ENCODE measurements at regions not wholly inside any gene's neighbourhood (a gene's known extent, or its start where the extent isn't known, plus 50 kb on each side); places are given as distances from the start of the nearest gene placed in this dataset.

DNA sequence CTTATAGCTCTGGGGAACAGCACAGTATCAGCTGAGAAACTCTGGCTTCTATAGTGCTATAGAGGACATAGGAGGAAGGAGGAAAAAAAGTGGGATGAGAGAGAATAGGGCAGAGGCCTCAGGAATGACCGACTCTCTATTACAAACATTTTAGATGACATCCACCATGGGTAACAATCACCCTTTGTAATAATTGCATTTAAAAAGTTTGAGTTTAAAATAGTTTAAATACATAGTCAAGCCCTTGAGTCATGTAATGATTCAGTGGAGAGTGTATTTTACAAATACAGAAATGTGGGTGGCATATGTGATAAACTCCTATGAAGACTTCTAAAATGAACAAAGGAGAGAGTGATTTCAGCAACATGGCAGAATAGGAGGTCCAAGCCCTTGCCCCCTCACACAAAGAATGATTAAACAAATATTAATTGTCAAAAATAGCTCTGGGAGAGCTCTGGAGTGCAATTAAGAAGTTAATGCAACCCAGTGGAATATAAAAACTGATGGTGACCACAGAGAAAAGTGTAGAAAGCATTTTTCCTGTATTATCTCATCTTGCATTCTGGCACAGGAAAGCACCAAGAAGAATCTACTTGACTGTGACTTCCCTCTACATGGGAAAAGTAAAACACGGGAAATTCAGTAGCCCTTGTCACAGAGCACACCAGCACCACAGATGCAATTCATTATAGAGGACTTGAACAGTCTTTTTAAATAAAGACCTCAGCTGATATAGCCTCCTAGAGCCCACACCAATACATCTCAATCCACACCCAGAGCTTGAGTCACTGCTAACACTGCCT lies 569.0 kb upstream of the SORCS1 start:
- DNase-seq, result no peak

- no peak for DNase-seq
Observed at GRCh38 chr10:107732045-107732444, 567.5 kb upstream of the SORCS1 start.

DNA sequence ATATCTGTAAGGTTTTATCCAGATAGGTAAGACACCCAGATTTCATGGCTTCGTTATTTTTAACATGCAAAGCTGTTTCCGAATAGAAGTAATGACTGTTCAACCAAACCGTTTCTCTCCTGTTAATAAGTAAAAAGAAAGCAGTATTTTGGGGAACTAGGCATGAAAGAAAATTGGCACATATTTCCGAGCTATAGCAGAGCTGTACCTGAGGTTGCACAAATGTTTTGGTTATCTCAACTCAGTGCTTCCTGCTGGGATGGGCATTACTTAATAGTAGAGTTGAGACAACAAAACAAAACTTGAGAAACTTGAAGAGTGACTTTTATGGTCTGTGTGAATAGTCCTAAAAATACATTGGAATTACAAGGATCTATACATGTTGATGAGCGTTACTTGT lies 564.3 kb upstream of the SORCS1 start:
- peak in 1 of 3 donors; percentile 12 for DNase-seq

DNA sequence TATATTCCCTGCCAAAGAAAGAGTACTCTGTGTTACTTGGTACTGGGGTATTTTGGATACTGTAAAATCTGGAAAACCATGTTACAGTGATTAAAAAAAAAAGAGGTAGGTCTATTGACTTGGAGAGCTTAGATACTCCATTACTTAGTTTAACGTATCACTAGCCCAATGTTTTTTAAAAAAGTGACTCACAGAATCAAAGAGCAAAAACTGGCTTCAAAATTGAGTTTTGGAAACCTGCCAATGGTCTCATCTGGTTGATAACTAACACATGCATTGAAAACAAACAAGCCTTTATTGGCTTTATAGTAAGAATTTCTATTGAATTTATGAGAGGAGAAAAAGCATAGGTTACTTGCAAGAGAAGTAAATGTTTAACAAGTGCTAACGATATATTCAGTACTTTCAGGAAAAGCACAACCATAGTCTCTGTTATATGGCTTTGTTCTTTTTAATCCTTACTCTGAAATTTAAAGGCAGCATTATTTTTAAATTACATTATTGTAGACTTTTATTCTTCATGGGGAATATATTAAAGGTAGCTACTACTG lies 563.3 kb upstream of the SORCS1 start:
- no peak for DNase-seq

DNA sequence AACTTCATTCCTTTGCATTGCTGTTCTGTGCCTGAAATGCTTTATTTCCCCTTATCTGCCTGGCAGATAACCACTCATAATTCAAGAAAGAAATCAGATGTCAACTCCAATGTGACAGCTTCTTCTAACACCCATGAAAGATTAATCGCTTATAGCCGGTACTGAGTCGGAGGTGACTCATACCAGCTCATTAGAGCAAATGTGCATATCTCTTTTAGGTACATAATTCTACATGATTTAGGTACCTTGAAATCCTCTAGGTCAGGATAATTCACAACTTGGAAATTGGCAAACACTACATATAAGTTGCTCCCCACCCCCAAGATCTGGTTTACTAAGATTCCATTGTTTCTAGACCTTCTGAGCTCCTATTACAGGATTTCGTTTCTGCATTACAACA lies 554.4 kb upstream of the SORCS1 start:
- DNase-seq, result no peak

- DNase-seq, result peak; percentile 41 to 78 (median 73)
Observed at GRCh38 chr10:107717046-107717445, 552.5 kb upstream of the SORCS1 start.

GRCh38 chr10:107715565-107715964 lies 551.1 kb upstream of the SORCS1 start:
- DNase-seq, result peak in 1 of 3 donors; percentile 5

DNA sequence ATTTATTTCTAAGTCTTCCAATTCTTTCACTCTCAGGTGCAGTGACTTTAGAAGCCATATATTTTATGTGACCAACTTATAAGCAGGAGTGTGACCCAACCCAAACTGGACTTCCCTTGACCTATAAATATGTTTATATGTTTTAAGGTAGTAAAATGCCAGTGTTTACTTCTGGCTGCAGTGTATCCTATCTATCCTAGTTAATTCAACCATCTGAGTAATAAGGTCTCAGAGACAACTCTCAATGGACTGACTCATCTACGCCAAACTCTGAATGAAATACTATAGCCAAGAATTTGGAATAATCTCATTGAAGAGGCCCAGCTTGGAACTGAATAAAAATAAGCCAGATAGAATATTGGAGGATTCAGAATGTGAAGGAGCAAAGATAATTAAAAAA lies 544.5 kb upstream of the SORCS1 start:
- DNase-seq, result no peak

DNA sequence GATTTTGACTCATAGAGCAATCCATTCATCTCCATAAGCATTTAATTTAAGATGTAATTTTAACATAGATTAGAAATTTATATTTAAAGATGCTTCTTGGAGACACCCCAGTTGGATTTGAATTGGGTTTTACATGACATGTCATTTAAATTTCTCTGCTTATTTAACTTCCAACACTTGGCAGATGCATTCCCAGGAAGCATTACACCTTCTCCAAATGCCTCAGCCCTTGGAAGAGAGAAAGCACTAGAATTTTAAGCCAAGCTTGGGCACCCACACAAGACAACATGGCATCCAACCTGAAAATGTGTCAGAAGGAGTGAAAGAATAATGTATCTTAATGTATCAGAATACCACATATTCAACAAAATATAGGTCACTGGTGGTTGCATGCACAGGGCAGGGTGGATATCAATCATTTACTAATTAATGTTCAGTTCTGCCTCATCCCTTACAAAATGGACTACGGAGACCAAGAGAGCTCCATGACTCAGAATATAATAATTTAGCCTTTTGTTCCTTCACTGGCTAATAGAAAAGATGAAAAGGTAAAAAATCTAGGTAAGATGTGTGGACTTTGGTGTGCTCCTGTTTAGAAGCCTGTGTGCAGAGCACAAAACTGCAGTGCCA lies 541.7 kb upstream of the SORCS1 start:
- no peak for DNase-seq

DNA sequence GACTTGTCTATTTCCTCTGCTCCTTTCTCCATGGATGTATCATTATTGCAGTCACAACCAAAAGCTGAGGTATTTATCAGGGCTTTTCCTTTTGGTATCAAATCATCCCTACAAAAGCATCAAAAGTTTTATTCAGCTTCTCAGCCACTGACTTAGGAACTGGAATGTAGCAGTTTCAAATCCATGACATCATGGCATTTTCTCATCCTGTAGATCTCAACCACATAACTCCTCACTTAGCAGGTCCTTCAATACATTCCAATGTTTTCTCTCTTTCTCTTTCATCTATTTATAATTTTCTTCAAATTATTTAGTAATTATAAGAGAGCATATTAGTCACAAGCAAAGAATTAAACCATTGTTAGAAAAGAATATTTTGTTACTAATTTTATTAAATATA lies 537.4 kb upstream of the SORCS1 start:
- DNase-seq, result no peak

- DNase-seq, result no peak
Observed at GRCh38 chr10:107692072-107692471, 527.6 kb upstream of the SORCS1 start.

GRCh38 chr10:107689323-107689722 lies 524.8 kb upstream of the SORCS1 start:
- DNase-seq, result peak; percentile 66 to 81 (median 70)

GRCh38 chr10:107687701-107688100 lies 523.2 kb upstream of the SORCS1 start:
- DNase-seq, result peak; percentile 56 to 80 (median 77)

DNA sequence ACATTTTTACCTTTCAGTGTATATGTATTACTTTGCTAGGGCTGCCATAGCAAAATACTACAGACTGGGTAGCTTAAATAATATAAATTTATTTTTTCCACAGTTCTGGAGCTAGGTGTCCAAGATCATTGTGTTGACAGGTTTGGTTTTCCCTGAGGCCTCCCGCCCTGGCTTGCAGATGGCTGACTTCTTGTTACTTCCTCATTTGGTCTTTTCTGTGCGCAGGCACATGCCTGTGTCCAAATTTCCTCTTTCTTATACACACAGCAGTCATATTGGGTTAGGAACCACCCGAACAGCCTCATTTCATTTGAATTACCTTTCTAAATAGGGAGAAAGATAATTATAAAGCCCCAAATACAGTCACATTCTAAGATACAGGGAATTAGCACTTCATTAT lies 521.6 kb upstream of the SORCS1 start:
- DNase-seq, result peak; percentile 69 to 80 (median 79)

DNA sequence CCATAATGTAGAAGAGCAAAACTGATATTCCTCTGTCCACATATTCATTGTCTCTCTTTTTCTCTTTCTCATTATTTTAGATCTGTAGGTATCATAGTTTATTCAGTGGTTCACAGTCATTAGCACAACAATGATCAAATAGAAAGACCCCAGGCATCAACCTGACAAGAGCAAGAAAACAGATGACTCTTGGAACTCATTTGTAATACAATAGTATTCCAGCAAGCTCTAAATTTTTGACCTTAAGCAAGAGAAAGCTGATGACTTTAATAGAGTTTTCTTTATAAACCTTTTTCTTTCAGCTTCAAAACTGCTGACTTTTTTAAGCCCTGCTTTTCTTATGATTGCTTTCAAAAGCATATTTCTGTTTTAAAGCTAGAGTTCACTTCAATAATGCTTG lies 507.5 kb upstream of the SORCS1 start:
- DNase-seq, result no peak

DNA sequence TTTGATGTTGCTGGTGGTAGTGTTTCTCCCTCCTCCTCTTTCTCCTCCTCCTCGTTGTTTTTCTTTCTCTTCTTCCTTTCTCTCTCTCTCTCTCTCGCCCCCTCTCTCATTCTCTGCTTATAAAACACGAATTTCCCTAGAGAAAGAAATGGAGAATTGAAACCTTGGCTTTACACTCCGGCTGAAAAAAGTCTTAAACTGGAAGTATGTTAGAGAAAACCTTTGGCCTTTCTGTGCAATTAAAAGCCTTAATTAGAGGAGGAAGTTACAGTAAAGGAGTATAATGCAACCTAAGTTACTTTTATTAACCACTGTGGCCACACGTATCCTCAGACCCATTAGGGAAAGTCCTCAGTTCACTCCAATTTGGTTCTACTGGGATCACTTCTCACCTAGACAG lies 501.7 kb upstream of the SORCS1 start:
- peak in 1 of 3 donors; percentile 9 for DNase-seq

GRCh38 chr10:107665459-107665858 lies 501.0 kb upstream of the SORCS1 start:
- DNase-seq, result no peak

DNA sequence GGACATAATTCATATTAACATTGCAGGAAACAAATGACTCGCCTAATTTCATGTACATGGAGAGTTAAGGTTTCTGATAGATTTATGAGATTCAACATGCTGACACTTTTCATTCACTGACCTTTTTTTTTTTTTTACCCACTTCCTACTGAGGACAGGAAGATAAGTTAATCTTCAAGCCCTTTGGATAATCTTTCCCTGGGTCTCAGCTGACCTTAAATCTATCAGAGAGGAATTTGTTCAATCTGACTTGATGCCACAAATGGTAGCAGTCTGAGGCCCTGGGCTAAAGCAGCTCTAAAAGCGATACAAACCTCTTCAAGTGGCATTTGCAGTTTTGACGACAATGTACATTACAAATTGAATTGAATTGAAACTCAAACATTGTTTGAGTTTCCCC lies 493.3 kb upstream of the SORCS1 start:
- no peak for DNase-seq

DNA sequence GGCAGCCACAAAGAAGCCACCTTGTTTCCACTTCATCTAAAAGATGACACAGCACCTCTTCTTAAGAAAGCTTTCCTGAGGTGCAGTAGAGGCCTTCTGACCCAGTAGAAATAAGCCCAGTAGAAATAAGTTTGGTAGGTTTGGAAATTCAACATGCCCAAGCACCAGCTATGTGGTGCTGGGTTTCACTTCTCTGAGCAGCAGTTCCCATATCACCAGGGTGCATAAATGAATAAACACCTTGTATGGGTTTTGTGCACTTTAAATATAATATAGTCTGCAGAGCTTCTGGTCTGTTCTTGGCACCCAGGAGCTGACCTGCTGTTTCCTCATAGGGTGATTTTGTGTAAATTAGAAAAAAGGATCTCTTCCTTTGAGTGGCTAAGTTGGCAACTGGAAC lies 492.4 kb upstream of the SORCS1 start:
- DNase-seq, result no peak

GRCh38 chr10:107653832-107654287 lies 489.4 kb upstream of the SORCS1 start:
- peak; percentile 83 to 91 (median 88) for DNase-seq

- no peak for DNase-seq
Observed at GRCh38 chr10:107650939-107651338, 486.4 kb upstream of the SORCS1 start.

- DNase-seq, result no peak
Observed at GRCh38 chr10:107649249-107649648, 484.7 kb upstream of the SORCS1 start.

- DNase-seq, result no peak
Observed at GRCh38 chr10:107647462-107647861, 483.0 kb upstream of the SORCS1 start.

GRCh38 chr10:107631876-107632275 lies 467.4 kb upstream of the SORCS1 start:
- no peak for DNase-seq
